WTC11 (cell line): ENCODE measurements at regions not wholly inside any gene's neighbourhood (a gene's known extent, or its start where the extent isn't known, plus 50 kb on each side); places are given as distances from the start of the nearest gene placed in this dataset.

Experiments
- ATAC-seq: fragments of 200-7000 bp; cut with Tn5 transposase; 2 replicates; pipeline ENCODE4 v1.10.0; 2021; ENCODE audit warnings: mild to moderate bottlenecking, moderate library complexity
- CTCF ChIA-PET: fragments of 300-600 bp; sonication (Branson Sonifier 250); formaldehyde crosslinking; loops from one replicate; lab custom pipeline; 2021; ENCODE audit warnings: antibody characterized with exemption; lab: Charles Lee
- POLR2A ChIA-PET: fragments of 350-600 bp; sonication (Branson Sonifier 250); formaldehyde crosslinking; loops from one replicate; lab custom pipeline; 2021; ENCODE audit warnings: antibody characterized with exemption; lab: Charles Lee
- DNase-seq: peaks from one replicate; pipeline ENCODE4 v3.0.0; 2021; ENCODE audit warnings: low spot score
- H3K27ac Mint-ChIP-seq: 2 replicates; pipeline ENCODE4 v1.8.0; 2021; ENCODE audit warnings: mixed read lengths
- H3K27me3 Mint-ChIP-seq: 2 replicates; pipeline ENCODE4 v1.8.0; 2021; ENCODE audit warnings: low read depth, mild to moderate bottlenecking, moderate library complexity, mixed read lengths
- H3K36me3 Mint-ChIP-seq: 2 replicates; pipeline ENCODE4 v1.8.0; 2021; ENCODE audit warnings: mixed read lengths
- H3K4me1 Mint-ChIP-seq: 2 replicates; pipeline ENCODE4 v1.8.0; 2022; ENCODE audit warnings: mixed read lengths
- H3K4me3 Mint-ChIP-seq: 2 replicates; pipeline ENCODE4 v1.8.0; 2021; ENCODE audit warnings: mild to moderate bottlenecking, moderate library complexity, mixed read lengths
- H3K9me3 Mint-ChIP-seq: 2 replicates; pipeline ENCODE4 v1.8.0; 2021; ENCODE audit warnings: mixed read lengths
- CBFB ChIP-seq: sonication (generic); formaldehyde crosslinking; IDR thresholded peaks from 2 replicates; pipeline ENCODE4 v1.8.1; 2022; ENCODE audit warnings: mild to moderate bottlenecking, low read depth, missing genetic modification reagents
- FOXK1 ChIP-seq: sonication (generic); formaldehyde crosslinking; IDR thresholded peaks from 2 replicates; pipeline ENCODE4 v1.8.0; 2022; ENCODE audit warnings: mild to moderate bottlenecking, moderate library complexity, missing genetic modification reagents
- FOXP1 ChIP-seq: sonication (generic); formaldehyde crosslinking; IDR thresholded peaks from 2 replicates; pipeline ENCODE4 v1.8.0; 2022; ENCODE audit warnings: missing genetic modification reagents, mild to moderate bottlenecking, moderate library complexity, borderline replicate concordance
- HMGA2 ChIP-seq: fragments of 250-450 bp; sonication (Bioruptor Pico); IDR thresholded peaks from 2 replicates; pipeline ENCODE4 v1.4.0; 2021; ENCODE audit warnings: mild to moderate bottlenecking, moderate library complexity
- NFYB ChIP-seq: sonication (generic); formaldehyde crosslinking; conservative IDR thresholded peaks from 2 replicates; pipeline ENCODE4 v1.8.0; 2022; ENCODE audit warnings: low read depth, missing genetic modification reagents
- RELA ChIP-seq: sonication (generic); formaldehyde crosslinking; IDR thresholded peaks from 2 replicates; pipeline ENCODE4 v1.8.1; 2022; ENCODE audit warnings: missing genetic modification reagents, mild to moderate bottlenecking, borderline replicate concordance
- SOX15 ChIP-seq: fragments of 250-450 bp; sonication (Bioruptor Pico); IDR thresholded peaks from 2 replicates; pipeline ENCODE4 v1.9.0; 2021; ENCODE audit warnings: mild to moderate bottlenecking
- TCF7 ChIP-seq: sonication (generic); formaldehyde crosslinking; IDR thresholded peaks from 2 replicates; pipeline ENCODE4 v1.8.0; 2022; ENCODE audit warnings: mild to moderate bottlenecking, low read depth, missing genetic modification reagents, moderate library complexity
- TP53 ChIP-seq: sonication (generic); formaldehyde crosslinking; IDR thresholded peaks from 2 replicates; pipeline ENCODE4 v1.8.1; 2023; ENCODE audit warnings: mild to moderate bottlenecking, missing genetic modification reagents
- ZNF138 ChIP-seq: sonication (generic); formaldehyde crosslinking; conservative IDR thresholded peaks from 2 replicates; pipeline ENCODE4 v1.8.1; 2022; ENCODE audit warnings: mild to moderate bottlenecking, moderate library complexity, missing genetic modification reagents
- ZNF317 ChIP-seq: sonication (generic); formaldehyde crosslinking; IDR thresholded peaks from 2 replicates; pipeline ENCODE4 v1.8.1; 2023; ENCODE audit warnings: low read depth, mild to moderate bottlenecking, moderate library complexity, missing genetic modification reagents, borderline replicate concordance
- ZNF423 ChIP-seq: fragments of 250-450 bp; sonication (Bioruptor Pico); IDR thresholded peaks from 2 replicates; pipeline ENCODE4 v2.1.2; 2022; ENCODE audit warnings: mild to moderate bottlenecking, moderate library complexity
- TF ChIP-seq, protein P1 (sequence below): sonication (generic); formaldehyde crosslinking; IDR thresholded peaks from 2 replicates; pipeline ENCODE4 v1.8.0; 2022; ENCODE audit warnings: mild to moderate bottlenecking, missing genetic modification reagents
- TF ChIP-seq, protein P2 (sequence below): sonication (generic); formaldehyde crosslinking; IDR thresholded peaks from 2 replicates; pipeline ENCODE4 v1.8.1; 2022; ENCODE audit warnings: missing genetic modification reagents, borderline replicate concordance
- TF ChIP-seq, protein P3 (sequence below): sonication (generic); formaldehyde crosslinking; IDR thresholded peaks from 2 replicates; pipeline ENCODE4 v1.8.1; 2023; ENCODE audit warnings: mild to moderate bottlenecking, missing genetic modification reagents, borderline replicate concordance
- TF ChIP-seq, protein P4 (sequence below): sonication (generic); formaldehyde crosslinking; IDR thresholded peaks from 2 replicates; pipeline ENCODE4 v1.8.1; 2023; ENCODE audit warnings: mild to moderate bottlenecking, missing genetic modification reagents
- TF ChIP-seq, protein P5 (sequence below): sonication (generic); formaldehyde crosslinking; IDR thresholded peaks from 2 replicates; pipeline ENCODE4 v1.8.0; 2022; ENCODE audit warnings: mild to moderate bottlenecking, missing genetic modification reagents
- TF ChIP-seq, protein P6 (sequence below): sonication (generic); formaldehyde crosslinking; IDR thresholded peaks from 2 replicates; pipeline ENCODE4 v1.8.1; 2022; ENCODE audit warnings: low read depth, mild to moderate bottlenecking, moderate library complexity, missing genetic modification reagents, borderline replicate concordance

DNA sequence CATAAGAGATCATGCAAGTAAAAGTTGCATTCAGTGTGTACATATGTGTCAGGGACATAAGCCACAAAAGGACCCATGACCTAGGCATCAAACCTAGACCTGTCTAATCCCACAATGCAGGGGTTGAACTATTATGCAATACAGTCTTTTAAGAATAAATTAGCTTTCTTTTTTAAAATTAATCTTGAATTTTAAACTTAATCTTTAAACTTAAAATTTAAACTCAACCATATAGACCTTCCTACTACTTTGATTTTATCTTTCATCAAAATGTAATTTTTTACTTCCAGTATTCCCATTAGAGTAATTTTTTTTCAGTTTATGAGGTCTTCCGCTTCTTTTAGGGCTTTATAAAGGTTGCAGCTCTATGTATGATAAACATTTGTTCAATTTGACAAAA lies 702.9 kb downstream of the SUCLG1 start:
- Mint-ChIP-seq H3K27me3 (no peaks in the 10 kb centered on the region), H3K27ac (no peak overlapping the region), H3K4me1 (no peaks in the 10 kb centered on the region), H3K36me3 (peaks cover 20% of the 10 kb centered on the region), H3K9me3 (peaks cover 22% of the 10 kb centered on the region), H3K4me3 (no peak overlapping the region)
- no peak for ATAC-seq
- POLR2A ChIA-PET: no interaction called here
- no peak for DNase-seq
- TF ChIP-seq, protein P1, sequence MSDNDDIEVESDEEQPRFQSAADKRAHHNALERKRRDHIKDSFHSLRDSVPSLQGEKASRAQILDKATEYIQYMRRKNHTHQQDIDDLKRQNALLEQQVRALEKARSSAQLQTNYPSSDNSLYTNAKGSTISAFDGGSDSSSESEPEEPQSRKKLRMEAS (CRISPR knock-in tag): no peak
- TF ChIP-seq TCF7 (CRISPR knock-in tag) (no peak), ZNF317 (CRISPR knock-in tag) (no peak), FOXK1 (CRISPR knock-in tag) (no peak), TP53 (CRISPR knock-in tag) (no peak), RELA (CRISPR knock-in tag) (no peak), ZNF423 (CRISPR knock-in tag) (no peak), SOX15 (CRISPR knock-in tag) (no peak), FOXP1 (CRISPR knock-in tag) (no peak), CBFB (no peak)
- TF ChIP-seq, protein P2, sequence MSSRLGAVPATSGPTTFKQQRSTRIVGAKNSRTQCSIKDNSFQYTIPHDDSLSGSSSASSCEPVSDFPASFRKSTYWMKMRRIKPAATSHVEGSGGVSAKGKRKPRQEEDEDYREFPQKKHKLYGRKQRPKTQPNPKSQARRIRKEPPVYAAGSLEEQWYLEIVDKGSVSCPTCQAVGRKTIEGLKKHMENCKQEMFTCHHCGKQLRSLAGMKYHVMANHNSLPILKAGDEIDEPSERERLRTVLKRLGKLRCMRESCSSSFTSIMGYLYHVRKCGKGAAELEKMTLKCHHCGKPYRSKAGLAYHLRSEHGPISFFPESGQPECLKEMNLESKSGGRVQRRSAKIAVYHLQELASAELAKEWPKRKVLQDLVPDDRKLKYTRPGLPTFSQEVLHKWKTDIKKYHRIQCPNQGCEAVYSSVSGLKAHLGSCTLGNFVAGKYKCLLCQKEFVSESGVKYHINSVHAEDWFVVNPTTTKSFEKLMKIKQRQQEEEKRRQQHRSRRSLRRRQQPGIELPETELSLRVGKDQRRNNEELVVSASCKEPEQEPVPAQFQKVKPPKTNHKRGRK: no peak
- TF ChIP-seq, protein P3, sequence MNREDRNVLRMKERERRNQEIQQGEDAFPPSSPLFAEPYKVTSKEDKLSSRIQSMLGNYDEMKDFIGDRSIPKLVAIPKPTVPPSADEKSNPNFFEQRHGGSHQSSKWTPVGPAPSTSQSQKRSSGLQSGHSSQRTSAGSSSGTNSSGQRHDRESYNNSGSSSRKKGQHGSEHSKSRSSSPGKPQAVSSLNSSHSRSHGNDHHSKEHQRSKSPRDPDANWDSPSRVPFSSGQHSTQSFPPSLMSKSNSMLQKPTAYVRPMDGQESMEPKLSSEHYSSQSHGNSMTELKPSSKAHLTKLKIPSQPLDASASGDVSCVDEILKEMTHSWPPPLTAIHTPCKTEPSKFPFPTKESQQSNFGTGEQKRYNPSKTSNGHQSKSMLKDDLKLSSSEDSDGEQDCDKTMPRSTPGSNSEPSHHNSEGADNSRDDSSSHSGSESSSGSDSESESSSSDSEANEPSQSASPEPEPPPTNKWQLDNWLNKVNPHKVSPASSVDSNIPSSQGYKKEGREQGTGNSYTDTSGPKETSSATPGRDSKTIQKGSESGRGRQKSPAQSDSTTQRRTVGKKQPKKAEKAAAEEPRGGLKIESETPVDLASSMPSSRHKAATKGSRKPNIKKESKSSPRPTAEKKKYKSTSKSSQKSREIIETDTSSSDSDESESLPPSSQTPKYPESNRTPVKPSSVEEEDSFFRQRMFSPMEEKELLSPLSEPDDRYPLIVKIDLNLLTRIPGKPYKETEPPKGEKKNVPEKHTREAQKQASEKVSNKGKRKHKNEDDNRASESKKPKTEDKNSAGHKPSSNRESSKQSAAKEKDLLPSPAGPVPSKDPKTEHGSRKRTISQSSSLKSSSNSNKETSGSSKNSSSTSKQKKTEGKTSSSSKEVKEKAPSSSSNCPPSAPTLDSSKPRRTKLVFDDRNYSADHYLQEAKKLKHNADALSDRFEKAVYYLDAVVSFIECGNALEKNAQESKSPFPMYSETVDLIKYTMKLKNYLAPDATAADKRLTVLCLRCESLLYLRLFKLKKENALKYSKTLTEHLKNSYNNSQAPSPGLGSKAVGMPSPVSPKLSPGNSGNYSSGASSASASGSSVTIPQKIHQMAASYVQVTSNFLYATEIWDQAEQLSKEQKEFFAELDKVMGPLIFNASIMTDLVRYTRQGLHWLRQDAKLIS (CRISPR knock-in tag): no peak
- CTCF ChIA-PET: no interaction called here

DNA sequence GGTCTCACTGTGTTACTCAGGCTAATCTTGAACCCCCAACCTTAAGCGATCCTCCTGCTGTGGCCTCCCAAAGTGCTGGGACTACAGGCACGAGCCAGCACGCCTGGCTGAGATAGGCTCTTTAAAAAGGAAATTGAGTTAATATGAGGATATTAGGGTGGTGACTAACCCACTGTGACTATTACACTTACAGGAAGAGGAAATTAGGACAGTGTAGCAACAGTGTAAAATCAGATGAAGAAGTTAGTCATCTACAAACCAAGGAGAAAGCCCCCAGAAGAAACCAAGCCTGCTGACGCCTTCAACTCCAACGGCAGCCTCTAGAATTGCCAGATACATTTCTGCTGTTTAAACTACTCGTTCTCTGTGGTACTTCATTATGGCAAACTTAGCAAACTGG lies 711.9 kb downstream of the SUCLG1 start:
- Mint-ChIP-seq H3K4me1 (peaks cover 29% of the 10 kb centered on the region), H3K27me3 (no peaks in the 10 kb centered on the region), H3K36me3 (peaks cover 4% of the 10 kb centered on the region), H3K9me3 (peaks cover 18% of the 10 kb centered on the region), H3K27ac (no peak overlapping the region), H3K4me3 (no peak overlapping the region)
- ATAC-seq (no peak), DNase-seq (no peak)
- ChIA-PET CTCF (no interaction called here), POLR2A (no interaction called here)
- TF ChIP-seq, protein P4, sequence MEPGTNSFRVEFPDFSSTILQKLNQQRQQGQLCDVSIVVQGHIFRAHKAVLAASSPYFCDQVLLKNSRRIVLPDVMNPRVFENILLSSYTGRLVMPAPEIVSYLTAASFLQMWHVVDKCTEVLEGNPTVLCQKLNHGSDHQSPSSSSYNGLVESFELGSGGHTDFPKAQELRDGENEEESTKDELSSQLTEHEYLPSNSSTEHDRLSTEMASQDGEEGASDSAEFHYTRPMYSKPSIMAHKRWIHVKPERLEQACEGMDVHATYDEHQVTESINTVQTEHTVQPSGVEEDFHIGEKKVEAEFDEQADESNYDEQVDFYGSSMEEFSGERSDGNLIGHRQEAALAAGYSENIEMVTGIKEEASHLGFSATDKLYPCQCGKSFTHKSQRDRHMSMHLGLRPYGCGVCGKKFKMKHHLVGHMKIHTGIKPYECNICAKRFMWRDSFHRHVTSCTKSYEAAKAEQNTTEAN (CRISPR knock-in tag): no peak
- TF ChIP-seq NFYB (CRISPR knock-in tag) (no peak), ZNF138 (CRISPR knock-in tag) (no peak), HMGA2 (no peak)
- TF ChIP-seq, protein P5, sequence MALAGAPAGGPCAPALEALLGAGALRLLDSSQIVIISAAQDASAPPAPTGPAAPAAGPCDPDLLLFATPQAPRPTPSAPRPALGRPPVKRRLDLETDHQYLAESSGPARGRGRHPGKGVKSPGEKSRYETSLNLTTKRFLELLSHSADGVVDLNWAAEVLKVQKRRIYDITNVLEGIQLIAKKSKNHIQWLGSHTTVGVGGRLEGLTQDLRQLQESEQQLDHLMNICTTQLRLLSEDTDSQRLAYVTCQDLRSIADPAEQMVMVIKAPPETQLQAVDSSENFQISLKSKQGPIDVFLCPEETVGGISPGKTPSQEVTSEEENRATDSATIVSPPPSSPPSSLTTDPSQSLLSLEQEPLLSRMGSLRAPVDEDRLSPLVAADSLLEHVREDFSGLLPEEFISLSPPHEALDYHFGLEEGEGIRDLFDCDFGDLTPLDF (CRISPR knock-in tag): no peak
- TF ChIP-seq, protein P6, sequence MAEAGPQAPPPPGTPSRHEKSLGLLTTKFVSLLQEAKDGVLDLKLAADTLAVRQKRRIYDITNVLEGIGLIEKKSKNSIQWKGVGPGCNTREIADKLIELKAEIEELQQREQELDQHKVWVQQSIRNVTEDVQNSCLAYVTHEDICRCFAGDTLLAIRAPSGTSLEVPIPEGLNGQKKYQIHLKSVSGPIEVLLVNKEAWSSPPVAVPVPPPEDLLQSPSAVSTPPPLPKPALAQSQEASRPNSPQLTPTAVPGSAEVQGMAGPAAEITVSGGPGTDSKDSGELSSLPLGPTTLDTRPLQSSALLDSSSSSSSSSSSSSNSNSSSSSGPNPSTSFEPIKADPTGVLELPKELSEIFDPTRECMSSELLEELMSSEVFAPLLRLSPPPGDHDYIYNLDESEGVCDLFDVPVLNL (CRISPR knock-in tag): no peak
